EH (cell line): ENCODE measurements at regions not wholly inside any gene's neighbourhood (a gene's known extent, or its start where the extent isn't known, plus 50 kb on each side); places are given as distances from the start of the nearest gene placed in this dataset.
A peak's percentile ranks its signal among the peaks of the same experiment; 100 is the strongest.
"Not testable (repeated sequence)": the region's sequence is repeated elsewhere in the genome, so short reads cannot be mapped to it uniquely, and the experiment has no call there.

Source experiments
- DNase-seq: peaks from one replicate; pipeline ENCODE4 v3.0.0-alpha.2; 2015; ENCODE audit warnings: low read depth

DNA sequence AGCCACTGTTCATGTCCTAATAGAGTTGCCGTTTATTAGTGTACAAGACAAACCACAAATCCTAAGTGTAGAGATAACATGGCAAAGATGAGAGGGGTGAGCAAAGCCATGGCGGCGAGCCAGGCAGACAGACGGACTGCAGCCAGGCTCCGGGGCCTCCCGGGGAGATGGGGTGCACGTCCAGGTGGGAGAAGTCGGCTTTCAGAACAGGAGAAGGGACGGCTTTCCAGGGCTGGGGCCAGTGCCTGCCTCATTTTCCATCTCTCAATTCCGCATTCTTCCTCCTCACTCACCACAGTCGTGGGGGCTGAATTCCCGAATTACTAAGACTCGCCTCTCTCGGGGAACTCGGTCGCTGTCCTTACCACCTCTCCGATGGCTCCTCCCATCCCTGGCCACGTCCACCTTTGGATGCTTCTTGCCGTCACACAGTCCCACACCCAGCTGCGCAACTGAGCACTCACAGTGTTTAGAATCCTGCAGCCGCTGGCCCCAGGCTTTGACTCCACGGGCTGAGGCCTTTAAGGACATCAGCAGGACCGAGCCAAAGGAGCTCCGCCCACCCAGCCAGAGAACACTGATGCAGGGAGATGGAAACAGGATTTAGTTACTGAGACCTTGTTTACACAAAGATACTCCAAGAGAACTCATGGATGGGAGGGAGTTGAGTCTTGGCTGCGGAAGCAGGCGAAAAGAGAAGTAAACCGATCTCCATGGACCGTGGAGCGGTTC is 59.7 kb downstream of the RNF112 start:
- DNase-seq = peak; percentile 92

DNA sequence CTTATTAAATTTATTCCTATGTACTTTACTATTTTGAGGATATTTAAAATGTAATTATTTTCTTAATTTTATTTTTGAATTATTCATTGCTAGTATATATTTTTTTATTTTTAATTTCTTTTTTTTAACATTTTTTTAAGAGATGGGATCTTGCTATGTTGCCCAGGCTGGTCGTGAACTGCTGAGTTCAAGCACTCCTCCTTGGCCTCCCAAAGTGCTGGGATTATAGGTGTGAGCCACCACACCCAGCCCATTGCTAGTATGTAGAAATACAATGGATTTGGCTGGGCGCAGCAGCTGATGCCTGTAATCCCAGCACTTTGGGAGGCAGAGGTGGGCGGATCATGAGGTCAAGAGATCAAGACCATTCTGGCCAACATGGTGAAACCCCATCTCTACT is 59.2 kb upstream of the SLC47A1 start:
- not testable (repeated sequence) for DNase-seq

DNA sequence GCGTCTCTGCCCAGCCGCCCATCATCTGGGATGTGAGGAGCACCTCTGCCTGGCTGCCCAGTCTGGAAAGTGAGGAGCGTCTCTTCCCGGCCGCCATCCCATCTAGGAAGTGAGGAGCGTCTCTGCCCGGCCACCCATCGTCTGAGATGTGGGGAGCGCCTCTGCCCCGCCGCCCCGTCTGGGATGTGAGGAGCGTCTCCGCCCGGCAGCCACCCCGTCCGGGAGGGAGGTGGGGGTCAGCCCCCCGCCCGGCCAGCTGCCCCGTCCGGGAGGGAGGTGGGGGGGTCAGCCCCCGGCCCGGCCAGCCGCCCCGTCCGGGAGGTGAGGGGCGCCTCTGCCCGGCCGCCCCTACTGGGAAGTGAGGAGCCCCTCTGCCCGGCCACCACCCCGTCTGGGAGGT is 57.9 kb upstream of the SLC47A1 start:
- DNase-seq = not testable (repeated sequence)

DNA sequence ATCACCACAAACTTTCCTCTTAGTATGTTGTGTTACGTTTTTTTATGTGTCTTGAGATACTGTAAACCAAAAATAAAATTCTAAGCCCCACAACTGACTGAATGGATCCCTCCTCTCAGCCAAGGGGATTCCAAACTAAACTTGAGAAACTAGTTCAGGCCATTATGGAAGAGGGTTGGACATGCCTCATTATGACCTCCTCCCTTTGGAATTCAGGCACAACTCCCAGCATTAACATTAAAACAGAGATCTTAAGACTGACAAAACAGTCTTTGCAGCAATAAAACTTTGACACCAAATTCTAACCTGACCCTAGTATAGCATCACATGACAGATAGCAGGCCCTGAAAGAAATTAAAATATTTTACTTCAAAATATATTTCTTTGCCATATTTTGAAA is 51.1 kb upstream of the SLC47A1 start:
- peak; percentile 83 for DNase-seq
